ENCODE measurements at regions not wholly inside any gene's neighbourhood (a gene's known extent, or its start where the extent isn't known, plus 50 kb on each side); places are given as distances from the start of the nearest gene placed in this dataset.

GRCh38 chr14:88955455-88955854 is 131.0 kb downstream of the TTC8 start:
- H2AK5ac ChIP-seq (ENCODE audit: low read depth, low read length), result no peak overlapping the region
- no peak overlapping the region for H2BK120ac ChIP-seq (ENCODE audit: low read depth, low read length)

GRCh38 chr14:88960496-88960895 is 136.0 kb downstream of the TTC8 start:
- no peak overlapping the region for H3K23ac ChIP-seq (ENCODE audit: low read depth, low read length, poor library complexity)
- H2AK5ac ChIP-seq (ENCODE audit: low read depth, low read length), result no peak overlapping the region
- H3K4me1 ChIP-seq (ENCODE audit: control insufficient read depth in 2 of 2, insufficient read depth in 1 of 2, low read depth in 1 of 2, low read length in 2 of 2), result no peaks in the 10 kb centered on the region
- WGBS, 2 donors (ENCODE audit: extremely low coverage in 2 of 2, insufficient read length in 2 of 2, insufficient replicate concordance in 1 of 2), result no CpG with 5 or more reads among the region's 5 CpGs
- peak overlapping the region; percentile 9 for H3K18ac ChIP-seq (ENCODE audit: low read length)
- no peak overlapping the region for H2BK12ac ChIP-seq (ENCODE audit: low read length)
- H2BK5ac ChIP-seq (ENCODE audit: low read length), result no peak overlapping the region
- H3K36me3 ChIP-seq (replicated peaks in 1 of 2; ENCODE audit: control insufficient read depth in 2 of 2, insufficient read depth in 2 of 2, low read length in 2 of 2), result no peaks in the 10 kb centered on the region
- no peaks in the 10 kb centered on the region for H3K79me1 ChIP-seq (ENCODE audit: low read depth, low read length)
- no peak overlapping the region for H4K91ac ChIP-seq (ENCODE audit: low read depth, low read length, poor library complexity)
- H2AFZ ChIP-seq (ENCODE audit: low read length), result no peak overlapping the region
- peaks cover 0 to 2% (median 0%) of the 10 kb centered on the region in 3 experiments for H3K27me3 ChIP-seq (ENCODE audit: control insufficient read depth in 3 of 3, insufficient read depth in 3 of 3, low read depth in 1 of 3, low read length in 3 of 3)
- H3K4ac ChIP-seq (ENCODE audit: low read length), result no peak overlapping the region
- no peak overlapping the region for H3K27ac ChIP-seq (replicated peaks; ENCODE audit: low read length)
- H2BK15ac ChIP-seq (ENCODE audit: low read length), result no peak overlapping the region
- no peak overlapping the region for H3K4me2 ChIP-seq (ENCODE audit: insufficient read depth, low read length, poor library complexity, severe bottlenecking)
- no peak overlapping the region for H2BK120ac ChIP-seq (ENCODE audit: low read depth, low read length)
- H3K9me3 ChIP-seq (replicated peaks in 1 of 2; ENCODE audit: control insufficient read depth in 2 of 2, insufficient read depth in 1 of 2, low read depth in 1 of 2, low read length in 2 of 2), result no peaks in the 10 kb centered on the region
- H3K4me3 ChIP-seq (ENCODE audit: low read length in 2 of 2), result no peak overlapping the region
- H3K9ac ChIP-seq (ENCODE audit: low read depth, low read length, poor library complexity), result no peak overlapping the region
- H4K8ac ChIP-seq (ENCODE audit: low read depth, low read length), result no peak overlapping the region
- no peak overlapping the region for H3K14ac ChIP-seq (ENCODE audit: low read length)
- no peak for DNase-seq (ENCODE audit: low spot score)

More at GRCh38 chr14:88955455-88955854, 131.0 kb downstream of the TTC8 start:
- Histone ChIP-seq H3K4ac (ENCODE audit: low read length) (no peak overlapping the region), H2BK15ac (ENCODE audit: low read length) (no peak overlapping the region), H3K14ac (ENCODE audit: low read length) (no peak overlapping the region), H3K23ac (ENCODE audit: low read depth, low read length, poor library complexity) (no peak overlapping the region), H4K8ac (ENCODE audit: low read depth, low read length) (no peak overlapping the region), H3K27ac (replicated peaks; ENCODE audit: low read length) (no peak overlapping the region), H3K36me3 (replicated peaks in 1 of 2; ENCODE audit: control insufficient read depth in 2 of 2, insufficient read depth in 2 of 2, low read length in 2 of 2) (no peaks in the 10 kb centered on the region), H3K4me1 (ENCODE audit: control insufficient read depth in 2 of 2, insufficient read depth in 1 of 2, low read depth in 1 of 2, low read length in 2 of 2) (no peaks in the 10 kb centered on the region), H3K79me1 (ENCODE audit: low read depth, low read length) (no peaks in the 10 kb centered on the region), H4K91ac (ENCODE audit: low read depth, low read length, poor library complexity) (no peak overlapping the region), H2BK12ac (ENCODE audit: low read length) (no peak overlapping the region), H2AFZ (ENCODE audit: low read length) (no peak overlapping the region), H3K4me2 (ENCODE audit: insufficient read depth, low read length, poor library complexity, severe bottlenecking) (no peak overlapping the region), H3K4me3 (ENCODE audit: low read length in 2 of 2) (no peak overlapping the region), H3K27me3 (ENCODE audit: control insufficient read depth in 3 of 3, insufficient read depth in 3 of 3, low read depth in 1 of 3, low read length in 3 of 3) (no peaks in the 10 kb centered on the region), H3K18ac (ENCODE audit: low read length) (no peak overlapping the region), H3K9ac (ENCODE audit: low read depth, low read length, poor library complexity) (no peak overlapping the region), H3K9me3 (replicated peaks in 1 of 2; ENCODE audit: control insufficient read depth in 2 of 2, insufficient read depth in 1 of 2, low read depth in 1 of 2, low read length in 2 of 2) (peaks cover 0 to 2% of the 10 kb centered on the region in 2 donors), H2BK5ac (ENCODE audit: low read length) (no peak overlapping the region)
- whole genome bisulfite sequencing, 2 donors (ENCODE audit: extremely low coverage in 2 of 2, insufficient read length in 2 of 2, insufficient replicate concordance in 1 of 2), result no CpG with 5 or more reads among the region's 2 CpGs
- no peak for DNase-seq (ENCODE audit: low spot score)

GRCh38 chr14:88961214-88961613 is 136.8 kb downstream of the TTC8 start:
- Histone ChIP-seq H4K91ac (ENCODE audit: low read depth, low read length, poor library complexity) (no peak overlapping the region), H2BK5ac (ENCODE audit: low read length) (no peak overlapping the region), H3K18ac (ENCODE audit: low read length) (no peak overlapping the region), H3K4me3 (ENCODE audit: low read length in 2 of 2) (no peak overlapping the region), H3K23ac (ENCODE audit: low read depth, low read length, poor library complexity) (no peak overlapping the region), H3K36me3 (replicated peaks in 1 of 2; ENCODE audit: control insufficient read depth in 2 of 2, insufficient read depth in 2 of 2, low read length in 2 of 2) (no peaks in the 10 kb centered on the region), H2AK5ac (ENCODE audit: low read depth, low read length) (no peak overlapping the region), H3K14ac (ENCODE audit: low read length) (no peak overlapping the region), H3K4ac (ENCODE audit: low read length) (no peak overlapping the region), H3K9me3 (replicated peaks in 1 of 2; ENCODE audit: control insufficient read depth in 2 of 2, insufficient read depth in 1 of 2, low read depth in 1 of 2, low read length in 2 of 2) (no peaks in the 10 kb centered on the region), H3K9ac (ENCODE audit: low read depth, low read length, poor library complexity) (no peak overlapping the region), H2BK120ac (ENCODE audit: low read depth, low read length) (no peak overlapping the region), H3K4me2 (ENCODE audit: insufficient read depth, low read length, poor library complexity, severe bottlenecking) (no peak overlapping the region), H3K79me1 (ENCODE audit: low read depth, low read length) (no peaks in the 10 kb centered on the region), H3K4me1 (ENCODE audit: control insufficient read depth in 2 of 2, insufficient read depth in 1 of 2, low read depth in 1 of 2, low read length in 2 of 2) (no peaks in the 10 kb centered on the region), H4K8ac (ENCODE audit: low read depth, low read length) (no peak overlapping the region), H3K27me3 (ENCODE audit: control insufficient read depth in 3 of 3, insufficient read depth in 3 of 3, low read depth in 1 of 3, low read length in 3 of 3) (peaks cover 0 to 2% (median 0%) of the 10 kb centered on the region in 3 experiments), H2BK15ac (ENCODE audit: low read length) (no peak overlapping the region), H2BK12ac (ENCODE audit: low read length) (no peak overlapping the region), H2AFZ (ENCODE audit: low read length) (no peak overlapping the region), H3K27ac (replicated peaks; ENCODE audit: low read length) (no peak overlapping the region)
- no CpG with 5 or more reads among the region's 3 CpGs for WGBS, 2 donors (ENCODE audit: extremely low coverage in 2 of 2, insufficient read length in 2 of 2, insufficient replicate concordance in 1 of 2)
- no peak for DNase-seq (ENCODE audit: low spot score)

- Histone ChIP-seq H2BK12ac (ENCODE audit: low read length) (no peak overlapping the region), H3K9me3 (replicated peaks in 1 of 2; ENCODE audit: control insufficient read depth in 2 of 2, insufficient read depth in 1 of 2, low read depth in 1 of 2, low read length in 2 of 2) (no peaks in the 10 kb centered on the region), H4K91ac (ENCODE audit: low read depth, low read length, poor library complexity) (no peak overlapping the region), H2AFZ (ENCODE audit: low read length) (no peak overlapping the region), H3K36me3 (replicated peaks in 1 of 2; ENCODE audit: control insufficient read depth in 2 of 2, insufficient read depth in 2 of 2, low read length in 2 of 2) (no peaks in the 10 kb centered on the region), H3K27me3 (ENCODE audit: control insufficient read depth in 3 of 3, insufficient read depth in 3 of 3, low read depth in 1 of 3, low read length in 3 of 3) (peaks cover 0 to 2% (median 0%) of the 10 kb centered on the region in 3 experiments), H2AK5ac (ENCODE audit: low read depth, low read length) (no peak overlapping the region), H2BK15ac (ENCODE audit: low read length) (no peak overlapping the region), H3K14ac (ENCODE audit: low read length) (no peak overlapping the region), H3K27ac (replicated peaks; ENCODE audit: low read length) (no peak overlapping the region), H3K4me2 (ENCODE audit: insufficient read depth, low read length, poor library complexity, severe bottlenecking) (no peak overlapping the region), H3K4me3 (ENCODE audit: low read length in 2 of 2) (no peak overlapping the region), H3K18ac (ENCODE audit: low read length) (no peak overlapping the region), H2BK120ac (ENCODE audit: low read depth, low read length) (no peak overlapping the region), H2BK5ac (ENCODE audit: low read length) (no peak overlapping the region), H4K8ac (ENCODE audit: low read depth, low read length) (no peak overlapping the region), H3K23ac (ENCODE audit: low read depth, low read length, poor library complexity) (no peak overlapping the region), H3K4me1 (ENCODE audit: control insufficient read depth in 2 of 2, insufficient read depth in 1 of 2, low read depth in 1 of 2, low read length in 2 of 2) (no peaks in the 10 kb centered on the region), H3K79me1 (ENCODE audit: low read depth, low read length) (no peaks in the 10 kb centered on the region), H3K9ac (ENCODE audit: low read depth, low read length, poor library complexity) (no peak overlapping the region), H3K4ac (ENCODE audit: low read length) (no peak overlapping the region)
- WGBS, 2 donors (ENCODE audit: extremely low coverage in 2 of 2, insufficient read length in 2 of 2, insufficient replicate concordance in 1 of 2), result no CpG with 5 or more reads among the region's 4 CpGs
- no peak for DNase-seq (ENCODE audit: low spot score)
These were observed 137.9 kb downstream of the TTC8 start for GRCh38 chr14:88962356-88962755.

Data from neuronal stem cell (in vitro differentiated cells).